C4-2B (cell line): ENCODE measurements at regions not wholly inside any gene's neighbourhood (a gene's known extent, or its start where the extent isn't known, plus 50 kb on each side); places are given as distances from the start of the nearest gene placed in this dataset.

Experiments used
- CTCF ChIP-seq: fragments of 450-650 bp; conservative IDR thresholded peaks from 2 replicates; pipeline ENCODE4 v1.5.1; 2017; ENCODE audit warnings: mild to moderate bottlenecking
- ZFX ChIP-seq: fragments of 450-650 bp; IDR thresholded peaks from 2 replicates; pipeline ENCODE4 v1.6.1; 2017

GRCh38 chr1:98017184-98017583, 96.3 kb upstream of the DPYD start:
- TF ChIP-seq CTCF = no peak
- no peak for TF ChIP-seq ZFX
